Activated CD8-positive, alpha-beta T cell treated with anti-CD3 and anti-CD28 coated beads for 36 hours (primary cell): ENCODE measurements at regions not wholly inside any gene's neighbourhood (a gene's known extent, or its start where the extent isn't known, plus 50 kb on each side); places are given as distances from the start of the nearest gene placed in this dataset.

Experiments used
- ATAC-seq: fragments of 200-7000 bp; cut with Tn5 transposase; one replicate; pipeline ENCODE4 v1.10.0; 2021; ENCODE audit warnings: mild to moderate bottlenecking, moderate library complexity
- CTCF ChIA-PET: fragments of 350-600 bp; sonication (Branson Sonifier 250); formaldehyde crosslinking; loops from one replicate; lab custom pipeline; 2021; ENCODE audit warnings: antibody characterized with exemption; lab: Charles Lee
- POLR2A ChIA-PET: fragments of 350-600 bp; sonication (Branson Sonifier 250); formaldehyde crosslinking; loops from one replicate; lab custom pipeline; 2021; ENCODE audit warnings: antibody characterized with exemption; lab: Charles Lee
- DNase-seq: peaks from one replicate; pipeline ENCODE4 v3.0.0-alpha.2; 2020
- H3K27ac Mint-ChIP-seq: one replicate; pipeline ENCODE4 v1.8.0; 2021; ENCODE audit warnings: mild to moderate bottlenecking, mixed read lengths
- H3K27me3 Mint-ChIP-seq: one replicate; pipeline ENCODE4 v1.8.0; 2021; ENCODE audit warnings: mixed read lengths
- H3K36me3 Mint-ChIP-seq: one replicate; pipeline ENCODE4 v1.8.0; 2021; ENCODE audit warnings: low read depth, mixed read lengths
- H3K4me1 Mint-ChIP-seq: one replicate; pipeline ENCODE4 v1.8.0; 2021; ENCODE audit warnings: low read depth, mixed read lengths
- H3K4me3 Mint-ChIP-seq: one replicate; pipeline ENCODE4 v1.8.0; 2021; ENCODE audit warnings: mild to moderate bottlenecking, moderate library complexity, mixed read lengths
- H3K9me3 Mint-ChIP-seq: one replicate; pipeline ENCODE4 v1.8.0; 2021; ENCODE audit warnings: mixed read lengths
- intact Hi-C: fragments of 100-400 bp; cut with micrococcal nuclease; formaldehyde crosslinking; loops from one replicate; pipeline ENCODE4 v1.10.0; 2022
- TF ChIP-seq, protein P1 (sequence below): fragments of 200-600 bp; IDR thresholded peaks from one replicate; pipeline ENCODE4 v1.8.0; 2022; ENCODE audit warnings: antibody characterized with exemption, mild to moderate bottlenecking

DNA sequence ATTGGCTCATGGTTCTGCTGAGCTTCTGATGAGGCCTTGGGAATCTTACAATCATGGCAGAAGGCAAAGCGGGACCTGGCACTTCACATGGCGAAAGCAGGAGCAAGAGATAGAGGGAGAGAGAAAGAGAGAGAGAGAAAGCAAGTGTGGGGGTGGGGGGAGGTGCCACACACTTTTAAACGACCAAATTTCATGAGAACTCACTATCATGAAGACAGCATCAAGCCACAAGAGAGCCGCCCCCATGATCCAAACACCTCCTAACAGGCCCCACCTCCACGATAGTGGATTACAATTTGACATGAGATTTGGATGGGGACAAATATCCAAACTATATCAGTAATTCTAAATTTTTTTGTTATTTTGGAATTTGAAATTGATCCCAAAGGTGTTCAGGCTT, 553.9 kb downstream of the PRR16 start:
- Mint-ChIP-seq H3K9me3 (peaks cover 3% of the 10 kb centered on the region), H3K36me3 (no peaks in the 10 kb centered on the region), H3K27ac (no peak overlapping the region), H3K4me3 (no peak overlapping the region), H3K27me3 (no peaks in the 10 kb centered on the region), H3K4me1 (no peaks in the 10 kb centered on the region)
- TF ChIP-seq, protein P1, sequence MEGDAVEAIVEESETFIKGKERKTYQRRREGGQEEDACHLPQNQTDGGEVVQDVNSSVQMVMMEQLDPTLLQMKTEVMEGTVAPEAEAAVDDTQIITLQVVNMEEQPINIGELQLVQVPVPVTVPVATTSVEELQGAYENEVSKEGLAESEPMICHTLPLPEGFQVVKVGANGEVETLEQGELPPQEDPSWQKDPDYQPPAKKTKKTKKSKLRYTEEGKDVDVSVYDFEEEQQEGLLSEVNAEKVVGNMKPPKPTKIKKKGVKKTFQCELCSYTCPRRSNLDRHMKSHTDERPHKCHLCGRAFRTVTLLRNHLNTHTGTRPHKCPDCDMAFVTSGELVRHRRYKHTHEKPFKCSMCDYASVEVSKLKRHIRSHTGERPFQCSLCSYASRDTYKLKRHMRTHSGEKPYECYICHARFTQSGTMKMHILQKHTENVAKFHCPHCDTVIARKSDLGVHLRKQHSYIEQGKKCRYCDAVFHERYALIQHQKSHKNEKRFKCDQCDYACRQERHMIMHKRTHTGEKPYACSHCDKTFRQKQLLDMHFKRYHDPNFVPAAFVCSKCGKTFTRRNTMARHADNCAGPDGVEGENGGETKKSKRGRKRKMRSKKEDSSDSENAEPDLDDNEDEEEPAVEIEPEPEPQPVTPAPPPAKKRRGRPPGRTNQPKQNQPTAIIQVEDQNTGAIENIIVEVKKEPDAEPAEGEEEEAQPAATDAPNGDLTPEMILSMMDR, result no peak
- no peak for DNase-seq
- intact Hi-C loops, result no loop called here
- ChIA-PET CTCF (no interaction called here), POLR2A (no interaction called here)
- no peak for ATAC-seq

- intact Hi-C loops, result no loop called here
- Mint-ChIP-seq H3K4me3 (no peak overlapping the region), H3K9me3 (peaks cover 3% of the 10 kb centered on the region), H3K4me1 (no peaks in the 10 kb centered on the region), H3K36me3 (no peaks in the 10 kb centered on the region), H3K27me3 (no peaks in the 10 kb centered on the region), H3K27ac (no peak overlapping the region)
- ATAC-seq, result no peak
- ChIA-PET CTCF (no interaction called here), POLR2A (no interaction called here)
- DNase-seq, result no peak
- TF ChIP-seq, protein P1, result no peak
Measured at GRCh38 chr5:121019106-121019505, 555.0 kb downstream of the PRR16 start.

- intact Hi-C loops, result no loop called here
- no peaks in the 10 kb centered on the region for H3K4me1 Mint-ChIP-seq
- POLR2A ChIA-PET, result no interaction called here
- peaks cover 5% of the 10 kb centered on the region for H3K9me3 Mint-ChIP-seq
- no peaks in the 10 kb centered on the region for H3K36me3 Mint-ChIP-seq
- DNase-seq (no peak), ATAC-seq (no peak)
- H3K27ac Mint-ChIP-seq, result no peak overlapping the region
- H3K4me3 Mint-ChIP-seq, result no peak overlapping the region
- CTCF ChIA-PET, result no interaction called here
- H3K27me3 Mint-ChIP-seq, result no peaks in the 10 kb centered on the region
- TF ChIP-seq, protein P1, result no peak
Measured at GRCh38 chr5:121019734-121020133, 555.6 kb downstream of the PRR16 start.

- no peak for DNase-seq
- Mint-ChIP-seq H3K27me3 (no peaks in the 10 kb centered on the region), H3K4me1 (no peaks in the 10 kb centered on the region), H3K27ac (no peak overlapping the region), H3K9me3 (peaks cover 5% of the 10 kb centered on the region), H3K4me3 (no peak overlapping the region), H3K36me3 (no peaks in the 10 kb centered on the region)
- ATAC-seq, result no peak
- CTCF ChIA-PET, result no interaction called here
- POLR2A ChIA-PET, result no interaction called here
- intact Hi-C loops, result no loop called here
- TF ChIP-seq, protein P1, result no peak
Measured at GRCh38 chr5:121021681-121022080, 557.6 kb downstream of the PRR16 start.

GRCh38 chr5:121024416-121025311, 560.6 kb downstream of the PRR16 start:
- POLR2A ChIA-PET, result no interaction called here
- intact Hi-C loops, result no loop called here
- CTCF ChIA-PET, result no interaction called here

More at GRCh38 chr5:121024416-121025311, 560.6 kb downstream of the PRR16 start:
- no peak overlapping the region for H3K27ac Mint-ChIP-seq
- no peaks in the 10 kb centered on the region for H3K27me3 Mint-ChIP-seq
- TF ChIP-seq, protein P1, result no peak
- no peak overlapping the region for H3K4me3 Mint-ChIP-seq
- ATAC-seq, result no peak
- no peak for DNase-seq
- H3K4me1 Mint-ChIP-seq, result no peaks in the 10 kb centered on the region
- peaks cover 6% of the 10 kb centered on the region for H3K9me3 Mint-ChIP-seq
- no peaks in the 10 kb centered on the region for H3K36me3 Mint-ChIP-seq
